ENCODE measurements at regions not wholly inside any gene's neighbourhood (a gene's known extent, or its start where the extent isn't known, plus 50 kb on each side); places are given as distances from the start of the nearest gene placed in this dataset.
"Not testable (repeated sequence)": the region's sequence is repeated elsewhere in the genome, so short reads cannot be mapped to it uniquely, and the experiment has no call there.

DNA sequence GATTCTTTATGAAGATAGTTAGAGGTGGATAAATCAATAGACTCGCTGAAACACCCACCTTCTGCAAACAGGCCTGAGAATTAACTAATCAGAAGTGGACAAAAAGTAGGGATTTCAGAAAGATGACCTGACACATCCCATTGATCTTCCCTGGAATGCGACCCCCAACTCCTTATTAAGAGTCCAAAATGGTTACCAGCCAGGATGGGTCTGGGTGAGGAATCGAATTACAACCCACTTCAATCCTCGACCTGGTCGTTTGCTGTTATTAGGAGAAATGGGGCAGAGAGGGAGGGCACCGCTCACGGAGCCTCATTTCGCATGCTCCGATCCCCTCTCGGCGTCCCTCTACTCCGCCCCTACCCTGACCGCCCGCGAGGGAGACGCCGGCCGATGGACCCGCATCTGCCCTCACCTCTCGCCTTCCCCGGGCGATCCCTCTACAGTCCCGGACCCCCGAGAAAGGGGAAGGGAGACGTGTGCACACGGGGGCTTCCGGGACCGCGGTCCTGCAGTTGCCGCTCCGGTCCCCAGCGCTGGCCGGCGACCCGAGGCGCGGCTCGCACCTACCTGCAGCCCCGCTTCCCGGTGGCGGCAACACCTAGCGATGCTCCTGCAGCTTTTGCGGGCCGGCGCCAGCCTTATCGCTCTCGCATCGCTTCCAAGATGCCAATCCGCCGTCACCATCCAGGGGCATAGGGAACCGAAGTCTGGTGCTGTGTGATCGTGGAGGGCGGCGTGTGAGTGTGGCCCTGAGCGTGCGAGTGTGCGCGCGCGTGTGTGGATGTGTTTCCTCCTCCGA lies 69.3 kb upstream of the USP15 start:
- H3K27ac ChIP-seq (ENCODE audit: low read length), result no peak overlapping the region
- no peaks in the 10 kb centered on the region for H3K36me3 ChIP-seq (ENCODE audit: insufficient read depth, low read depth, low read length)
- H3K4me3 ChIP-seq (ENCODE audit: low read length), result peak overlapping the region; percentile 63
- peak overlapping the region; percentile 12; the same call in 1 of the 2 replicates for H3K9ac ChIP-seq (ENCODE audit: low read depth, low read length)
- peaks cover 40% of the 10 kb centered on the region for H3K27me3 ChIP-seq (ENCODE audit: insufficient read depth, low read length)
- peaks cover 12% of the 10 kb centered on the region; the same call in 1 of the 2 replicates for H3K4me1 ChIP-seq (ENCODE audit: insufficient read depth, low read length)
- H3K9me3 ChIP-seq (ENCODE audit: insufficient read depth, low read depth, low read length), result no peaks in the 10 kb centered on the region

DNA sequence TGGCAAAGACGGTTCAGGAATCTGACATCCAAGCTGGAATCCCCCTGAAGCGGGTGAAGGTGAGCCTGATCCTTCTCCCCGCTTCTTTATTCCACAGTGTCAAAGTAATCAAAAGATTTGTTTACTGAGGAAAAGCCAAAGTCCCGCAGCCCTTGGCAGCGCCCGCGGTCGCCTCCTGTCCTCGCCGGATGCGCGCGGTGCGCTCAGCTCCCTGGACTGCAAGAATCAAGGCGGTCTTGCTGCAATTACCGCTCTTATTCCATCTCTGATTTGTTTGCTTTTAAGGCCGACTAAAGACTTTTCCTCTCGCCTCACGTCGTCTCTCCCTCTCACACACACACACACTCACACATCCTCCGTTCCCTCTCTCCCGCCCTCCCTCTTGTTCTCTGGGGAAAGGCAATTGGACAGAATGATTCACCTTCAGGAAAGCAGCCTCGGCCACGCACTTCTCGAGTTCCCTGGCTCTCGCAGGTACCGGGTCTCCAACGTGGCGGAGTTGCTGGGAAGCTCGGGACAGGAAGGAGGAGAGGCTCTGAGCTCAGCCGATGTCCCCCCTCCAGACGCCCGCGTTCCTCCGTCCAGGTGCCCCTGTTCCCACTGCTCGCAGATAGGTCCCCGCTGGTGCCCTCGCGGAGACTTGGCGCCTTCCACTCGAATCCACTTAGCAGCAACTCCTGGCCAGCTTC lies 68.6 kb upstream of the USP15 start:
- peaks cover 40% of the 10 kb centered on the region for H3K27me3 ChIP-seq (ENCODE audit: insufficient read depth, low read length)
- H3K9ac ChIP-seq (ENCODE audit: low read depth, low read length), result peak overlapping the region; percentile 12; the same call in 1 of the 2 replicates
- H3K36me3 ChIP-seq (ENCODE audit: insufficient read depth, low read depth, low read length), result no peaks in the 10 kb centered on the region
- no peaks in the 10 kb centered on the region for H3K9me3 ChIP-seq (ENCODE audit: insufficient read depth, low read depth, low read length)
- H3K4me3 ChIP-seq (ENCODE audit: low read length), result peak overlapping the region; percentile 63
- no peak overlapping the region for H3K27ac ChIP-seq (ENCODE audit: low read length)
- peaks cover 12% of the 10 kb centered on the region; the same call in 1 of the 2 replicates for H3K4me1 ChIP-seq (ENCODE audit: insufficient read depth, low read length)

DNA sequence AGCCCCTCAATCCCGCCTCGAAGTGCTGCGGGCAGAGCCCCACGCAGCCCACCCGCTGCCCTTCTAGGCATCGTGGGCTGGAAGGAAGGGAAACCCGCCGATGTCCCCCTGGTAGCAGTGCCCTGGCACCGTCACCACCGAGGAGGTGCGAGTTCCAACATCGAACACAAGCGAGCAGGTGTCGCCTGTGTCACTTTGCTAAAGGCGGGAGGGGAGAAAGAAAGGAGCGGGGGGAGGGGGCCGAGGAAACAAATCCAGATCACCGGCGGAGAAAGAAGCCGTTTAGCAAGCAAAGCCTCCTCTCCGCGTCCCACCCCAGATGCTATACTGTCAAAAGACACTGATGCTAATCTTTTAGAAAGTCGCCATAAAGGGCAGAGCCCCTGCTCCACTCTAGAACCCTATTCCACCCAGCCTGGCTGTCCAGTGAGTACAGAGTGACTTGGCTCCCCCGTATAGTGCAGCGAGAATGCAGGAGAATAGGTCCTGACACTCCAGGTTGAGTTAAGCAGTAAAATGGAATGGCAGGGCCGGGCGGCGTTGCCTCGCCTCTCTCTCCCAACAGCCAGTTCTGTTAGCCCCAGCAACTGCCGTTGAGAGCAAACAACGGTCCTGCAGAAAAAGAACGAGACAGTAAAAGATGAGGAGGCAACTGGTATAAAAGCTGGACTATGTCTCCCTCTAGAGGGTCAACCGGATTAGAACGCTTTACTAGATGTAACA lies 67.9 kb upstream of the USP15 start:
- H3K4me3 ChIP-seq (ENCODE audit: low read length), result peak overlapping the region; percentile 63
- H3K4me1 ChIP-seq (ENCODE audit: insufficient read depth, low read length), result peaks cover 12% of the 10 kb centered on the region; the same call in 1 of the 2 replicates
- H3K27me3 ChIP-seq (ENCODE audit: insufficient read depth, low read length), result peaks cover 40% of the 10 kb centered on the region
- H3K36me3 ChIP-seq (ENCODE audit: insufficient read depth, low read depth, low read length), result no peaks in the 10 kb centered on the region
- H3K9me3 ChIP-seq (ENCODE audit: insufficient read depth, low read depth, low read length), result no peaks in the 10 kb centered on the region; the same call in 1 of the 2 replicates
- H3K9ac ChIP-seq (ENCODE audit: low read depth, low read length), result no peak overlapping the region
- H3K27ac ChIP-seq (ENCODE audit: low read length), result no peak overlapping the region

- peaks cover 12% of the 10 kb centered on the region; the same call in 1 of the 2 replicates for H3K4me1 ChIP-seq (ENCODE audit: insufficient read depth, low read length)
- no peaks in the 10 kb centered on the region for H3K36me3 ChIP-seq (ENCODE audit: insufficient read depth, low read depth, low read length)
- no peak overlapping the region for H3K9ac ChIP-seq (ENCODE audit: low read depth, low read length)
- no peak overlapping the region for H3K27ac ChIP-seq (ENCODE audit: low read length)
- peaks cover 4% of the 10 kb centered on the region for H3K9me3 ChIP-seq (ENCODE audit: insufficient read depth, low read depth, low read length)
- H3K27me3 ChIP-seq (ENCODE audit: insufficient read depth, low read length), result peaks cover 40% of the 10 kb centered on the region
- H3K4me3 ChIP-seq (ENCODE audit: low read length), result peak overlapping the region; percentile 32; the same call in 1 of the 2 replicates
Measured at GRCh38 chr12:62192903-62193250, 67.3 kb upstream of the USP15 start.

DNA sequence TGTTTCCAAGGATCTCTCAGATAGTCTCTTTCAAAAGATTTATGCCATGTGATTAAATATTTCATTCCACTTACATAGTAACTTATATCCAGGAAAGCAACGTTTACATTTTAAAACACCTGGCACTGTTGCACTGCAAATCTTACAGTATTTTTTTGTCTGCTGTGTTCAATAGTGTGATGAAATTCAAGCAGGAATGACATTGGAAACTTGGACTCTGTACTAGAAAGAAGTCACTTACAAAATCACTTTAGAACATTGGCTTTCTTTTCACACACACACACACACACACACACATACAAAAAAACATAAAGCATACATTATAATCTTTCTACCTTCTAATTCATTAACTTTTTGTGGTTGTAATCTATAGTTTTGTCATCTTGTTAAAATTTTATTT lies 66.2 kb upstream of the USP15 start:
- no peak overlapping the region for H3K27ac ChIP-seq (ENCODE audit: low read length)
- H3K27me3 ChIP-seq (ENCODE audit: insufficient read depth, low read length), result peaks cover 36% of the 10 kb centered on the region
- H3K36me3 ChIP-seq (ENCODE audit: insufficient read depth, low read depth, low read length), result no peaks in the 10 kb centered on the region
- H3K9ac ChIP-seq (ENCODE audit: low read depth, low read length), result no peak overlapping the region
- H3K4me1 ChIP-seq (ENCODE audit: insufficient read depth, low read length), result peaks cover 10% of the 10 kb centered on the region; the same call in 1 of the 2 replicates
- peaks cover 4% of the 10 kb centered on the region for H3K9me3 ChIP-seq (ENCODE audit: insufficient read depth, low read depth, low read length)
- no peak overlapping the region for H3K4me3 ChIP-seq (ENCODE audit: low read length)

DNA sequence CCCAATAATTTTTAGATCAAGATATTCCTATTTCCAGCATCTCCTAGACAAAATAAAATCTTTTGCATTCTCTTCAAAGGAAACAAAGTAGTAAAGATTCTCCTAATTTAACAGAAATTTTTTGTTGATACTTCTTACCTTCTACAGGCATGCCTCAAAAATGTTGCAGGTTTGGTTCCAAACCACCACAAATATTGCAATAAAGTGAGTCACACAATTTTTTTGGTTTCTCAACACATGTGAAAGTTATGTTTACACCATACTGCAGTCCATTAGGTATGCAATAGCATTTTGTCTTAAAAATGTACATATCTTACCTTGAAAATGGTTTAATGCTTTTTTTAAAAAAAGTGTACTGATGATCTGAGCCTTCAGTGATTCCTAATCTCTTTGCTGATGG lies 65.6 kb upstream of the USP15 start:
- Histone ChIP-seq H3K9ac (ENCODE audit: low read depth, low read length) (no peak overlapping the region), H3K4me1 (ENCODE audit: insufficient read depth, low read length) (peaks cover 5% of the 10 kb centered on the region; the same call in 1 of the 2 replicates), H3K27me3 (ENCODE audit: insufficient read depth, low read length) (peaks cover 30% of the 10 kb centered on the region), H3K9me3 (ENCODE audit: insufficient read depth, low read depth, low read length) (peaks cover 4% of the 10 kb centered on the region), H3K27ac (ENCODE audit: low read length) (no peak overlapping the region), H3K4me3 (ENCODE audit: low read length) (no peak overlapping the region), H3K36me3 (ENCODE audit: insufficient read depth, low read depth, low read length) (no peaks in the 10 kb centered on the region)

DNA sequence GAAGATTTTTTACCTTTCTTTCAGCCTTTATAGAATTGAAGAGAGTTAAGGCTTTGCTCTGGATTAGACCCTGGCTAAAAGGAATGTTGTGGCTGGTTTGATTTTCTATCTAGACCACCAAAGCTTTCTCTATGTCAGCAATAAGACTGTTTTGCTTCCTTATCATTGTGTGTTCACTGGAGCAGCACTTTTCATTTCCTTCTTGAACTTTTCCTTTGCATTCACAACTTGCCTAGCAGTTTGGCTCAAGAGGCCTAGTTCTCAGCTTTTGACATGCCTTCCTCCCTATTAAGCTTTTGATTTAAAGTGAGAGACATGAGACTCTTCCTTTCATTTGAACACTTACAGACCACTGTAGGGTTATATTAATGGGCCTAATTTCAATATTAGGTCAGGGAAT lies 64.1 kb upstream of the USP15 start:
- Histone ChIP-seq H3K4me1 (ENCODE audit: insufficient read depth, low read length) (no peaks in the 10 kb centered on the region), H3K4me3 (ENCODE audit: low read length) (no peak overlapping the region), H3K9me3 (ENCODE audit: insufficient read depth, low read depth, low read length) (peaks cover 4% of the 10 kb centered on the region), H3K36me3 (ENCODE audit: insufficient read depth, low read depth, low read length) (no peaks in the 10 kb centered on the region), H3K27me3 (ENCODE audit: insufficient read depth, low read length) (peaks cover 15% of the 10 kb centered on the region), H3K9ac (ENCODE audit: low read depth, low read length) (no peak overlapping the region), H3K27ac (ENCODE audit: low read length) (no peak overlapping the region)

DNA sequence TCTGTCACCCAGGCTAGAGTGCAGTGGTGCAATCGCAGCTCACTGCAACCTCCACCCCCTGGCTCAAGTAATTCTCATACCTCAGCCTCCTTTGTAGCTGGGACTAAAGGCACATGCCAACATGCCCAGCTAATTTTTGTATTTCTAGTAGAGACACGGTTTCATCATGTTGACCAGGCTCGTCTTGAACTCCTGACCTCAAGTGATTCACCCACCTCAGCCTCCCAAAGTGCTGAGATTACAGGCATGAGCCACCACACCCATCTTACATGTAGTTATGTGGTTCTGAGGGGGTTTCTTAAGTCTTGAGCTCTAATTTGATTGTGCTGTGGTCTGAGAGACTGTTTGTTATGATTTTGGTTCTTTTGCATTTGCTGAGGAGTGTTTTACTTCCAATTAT lies 57.3 kb upstream of the USP15 start:
- H3K4me3 ChIP-seq (ENCODE audit: low read length); H3K4me1 ChIP-seq (ENCODE audit: insufficient read depth, low read length); H3K36me3 ChIP-seq (ENCODE audit: insufficient read depth, low read depth, low read length); H3K9ac ChIP-seq (ENCODE audit: low read depth, low read length); H3K27me3 ChIP-seq (ENCODE audit: insufficient read depth, low read length); H3K27ac ChIP-seq (ENCODE audit: low read length); H3K9me3 ChIP-seq (ENCODE audit: insufficient read depth, low read depth, low read length): not testable (repeated sequence)

DNA sequence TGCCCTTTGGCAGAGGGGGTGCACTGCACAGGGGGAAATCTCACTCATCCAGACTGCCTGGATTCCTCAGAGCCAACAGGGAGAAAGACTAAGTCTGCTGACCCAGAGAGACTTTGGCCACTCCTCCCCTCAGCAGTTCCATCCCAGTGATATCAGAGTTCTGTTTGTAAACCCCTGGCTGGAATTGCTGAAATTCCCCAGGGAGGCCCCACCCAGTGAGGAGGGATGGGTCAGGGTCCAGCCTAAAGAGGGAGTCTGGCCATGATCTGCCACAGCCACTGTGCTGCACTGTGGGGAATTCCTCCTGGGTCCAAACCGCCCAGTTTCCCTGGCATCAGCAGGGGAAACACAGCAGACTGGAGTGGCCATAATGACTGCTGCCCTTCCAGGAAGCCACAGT lies 54.9 kb upstream of the USP15 start:
- Histone ChIP-seq H3K27ac (ENCODE audit: low read length) (no peak overlapping the region), H3K9ac (ENCODE audit: low read depth, low read length) (no peak overlapping the region), H3K27me3 (ENCODE audit: insufficient read depth, low read length) (no peaks in the 10 kb centered on the region), H3K9me3 (ENCODE audit: insufficient read depth, low read depth, low read length) (no peaks in the 10 kb centered on the region; the same call in 1 of the 2 replicates), H3K36me3 (ENCODE audit: insufficient read depth, low read depth, low read length) (no peaks in the 10 kb centered on the region), H3K4me3 (ENCODE audit: low read length) (no peak overlapping the region), H3K4me1 (ENCODE audit: insufficient read depth, low read length) (no peaks in the 10 kb centered on the region)

GRCh38 chr12:62207248-62207647 lies 53.0 kb upstream of the USP15 start:
- Histone ChIP-seq H3K4me3 (ENCODE audit: low read length) (no peak overlapping the region), H3K9ac (ENCODE audit: low read depth, low read length) (no peak overlapping the region), H3K4me1 (ENCODE audit: insufficient read depth, low read length) (no peaks in the 10 kb centered on the region), H3K27me3 (ENCODE audit: insufficient read depth, low read length) (no peaks in the 10 kb centered on the region), H3K9me3 (ENCODE audit: insufficient read depth, low read depth, low read length) (no peaks in the 10 kb centered on the region), H3K36me3 (ENCODE audit: insufficient read depth, low read depth, low read length) (no peaks in the 10 kb centered on the region), H3K27ac (ENCODE audit: low read length) (no peak overlapping the region)

Measured in iPS-20b (cell line).